ENCODE measurements at regions not wholly inside any gene's neighbourhood (a gene's known extent, or its start where the extent isn't known, plus 50 kb on each side); places are given as distances from the start of the nearest gene placed in this dataset.

- no peak overlapping the region for H3K4me3 ChIP-seq (replicated peaks; ENCODE audit: low read depth, low read length)
- DNase-seq (ENCODE audit: low read depth), result no peak
- no peak for TF ChIP-seq CTCF (IDR thresholded peaks at IDR 0.05; ENCODE audit: low read length, missing control alignments)
Observed at GRCh38 chr10:133006202-133006601, 63.8 kb upstream of the CFAP46 start.

- DNase-seq (ENCODE audit: low read depth), result no peak
- TF ChIP-seq CTCF (IDR thresholded peaks at IDR 0.05; ENCODE audit: low read length, missing control alignments), result no peak
- H3K4me3 ChIP-seq (replicated peaks; ENCODE audit: low read depth, low read length), result no peak overlapping the region
Observed at GRCh38 chr10:133004478-133004877, 62.1 kb upstream of the CFAP46 start.

DNA sequence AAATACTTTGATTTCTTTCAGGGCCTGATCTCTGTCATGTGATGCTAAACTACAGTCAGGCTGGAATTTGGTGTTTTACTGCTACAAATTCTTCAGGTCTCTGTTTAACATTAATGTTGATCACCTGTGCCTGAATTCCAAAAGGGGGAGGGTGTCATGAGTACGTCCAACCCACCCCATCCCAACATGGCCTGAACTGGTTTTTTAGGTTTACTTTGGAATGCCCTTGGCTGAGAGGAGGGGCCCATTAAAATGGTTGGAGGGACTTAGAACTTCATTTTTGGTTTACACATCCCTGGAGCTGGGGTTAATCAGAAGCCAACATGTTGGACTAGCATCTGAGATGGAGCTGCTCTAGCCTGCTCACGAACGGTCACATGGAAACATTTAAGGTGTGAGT, 60.8 kb upstream of the CFAP46 start:
- no peak for DNase-seq (ENCODE audit: low read depth)
- no peak for TF ChIP-seq CTCF (IDR thresholded peaks at IDR 0.05; ENCODE audit: low read length, missing control alignments)
- no peak overlapping the region for H3K4me3 ChIP-seq (replicated peaks; ENCODE audit: low read depth, low read length)

DNA sequence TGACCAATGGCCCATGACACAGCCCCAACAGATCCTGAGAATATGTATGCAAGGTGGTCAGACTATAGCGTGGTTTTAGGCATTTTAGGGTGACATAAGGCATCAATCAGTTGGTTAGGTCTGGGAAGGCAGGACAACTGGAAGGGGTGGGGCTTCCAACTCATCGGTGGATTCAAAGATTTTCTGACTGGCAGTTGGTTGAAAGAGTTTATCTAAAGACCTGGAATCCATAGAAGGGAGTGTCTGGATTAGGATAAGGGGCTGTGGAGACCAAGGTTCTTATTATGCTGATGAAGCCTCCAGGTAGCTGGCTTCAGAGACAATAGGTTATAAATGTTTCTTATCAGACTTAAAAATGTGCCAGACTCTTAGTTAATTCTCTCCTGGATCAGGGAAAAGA, 60.3 kb upstream of the CFAP46 start:
- no peak for DNase-seq (ENCODE audit: low read depth)
- H3K4me3 ChIP-seq (replicated peaks; ENCODE audit: low read depth, low read length), result no peak overlapping the region
- TF ChIP-seq CTCF (IDR thresholded peaks at IDR 0.05; ENCODE audit: low read length, missing control alignments), result no peak

DNA sequence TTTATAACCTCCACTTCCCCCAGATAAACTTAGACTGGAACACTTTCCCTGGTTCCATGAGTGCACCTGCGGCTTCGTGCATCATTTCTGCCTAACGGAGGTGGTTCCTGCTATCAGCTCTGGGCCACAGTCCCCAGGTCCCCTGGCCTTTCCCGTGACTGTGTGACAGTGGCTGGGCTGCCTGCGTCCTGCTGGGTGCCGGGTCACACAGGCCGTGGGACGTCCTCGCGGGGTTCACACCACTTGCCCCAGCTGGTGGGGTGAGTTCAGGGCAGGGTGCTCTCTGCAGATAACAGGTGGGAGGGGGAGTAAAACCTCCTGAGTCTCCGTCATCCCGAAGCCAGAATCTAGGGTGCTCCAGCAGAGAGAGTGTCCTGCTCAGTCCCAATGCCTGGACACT, 58.7 kb upstream of the CFAP46 start:
- no peak overlapping the region for H3K4me3 ChIP-seq (replicated peaks; ENCODE audit: low read depth, low read length)
- no peak for TF ChIP-seq CTCF (IDR thresholded peaks at IDR 0.05; ENCODE audit: low read length, missing control alignments)
- DNase-seq (ENCODE audit: low read depth), result no peak

DNA sequence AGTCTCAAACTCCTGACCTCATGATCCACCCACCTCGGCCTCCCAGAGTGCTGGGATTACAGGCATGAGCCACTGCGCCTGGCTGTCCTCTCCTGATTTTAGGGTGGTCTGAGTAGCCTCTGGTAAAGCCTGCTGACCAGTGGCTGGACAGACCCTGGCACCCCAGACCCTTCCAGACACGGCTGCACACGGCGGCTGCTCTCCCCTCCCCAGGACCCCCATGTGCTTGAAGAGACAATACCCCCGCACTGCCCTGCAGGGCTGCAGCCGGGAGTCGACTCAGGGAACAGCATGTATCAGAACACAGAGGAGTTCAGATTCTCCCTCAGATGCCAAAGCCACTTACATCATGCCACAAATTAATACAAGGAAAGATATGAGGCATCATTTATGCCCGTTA, 58.3 kb upstream of the CFAP46 start:
- no peak for TF ChIP-seq CTCF (IDR thresholded peaks at IDR 0.05; ENCODE audit: low read length, missing control alignments)
- DNase-seq (ENCODE audit: low read depth), result no peak
- no peak overlapping the region for H3K4me3 ChIP-seq (replicated peaks; ENCODE audit: low read depth, low read length)

DNA sequence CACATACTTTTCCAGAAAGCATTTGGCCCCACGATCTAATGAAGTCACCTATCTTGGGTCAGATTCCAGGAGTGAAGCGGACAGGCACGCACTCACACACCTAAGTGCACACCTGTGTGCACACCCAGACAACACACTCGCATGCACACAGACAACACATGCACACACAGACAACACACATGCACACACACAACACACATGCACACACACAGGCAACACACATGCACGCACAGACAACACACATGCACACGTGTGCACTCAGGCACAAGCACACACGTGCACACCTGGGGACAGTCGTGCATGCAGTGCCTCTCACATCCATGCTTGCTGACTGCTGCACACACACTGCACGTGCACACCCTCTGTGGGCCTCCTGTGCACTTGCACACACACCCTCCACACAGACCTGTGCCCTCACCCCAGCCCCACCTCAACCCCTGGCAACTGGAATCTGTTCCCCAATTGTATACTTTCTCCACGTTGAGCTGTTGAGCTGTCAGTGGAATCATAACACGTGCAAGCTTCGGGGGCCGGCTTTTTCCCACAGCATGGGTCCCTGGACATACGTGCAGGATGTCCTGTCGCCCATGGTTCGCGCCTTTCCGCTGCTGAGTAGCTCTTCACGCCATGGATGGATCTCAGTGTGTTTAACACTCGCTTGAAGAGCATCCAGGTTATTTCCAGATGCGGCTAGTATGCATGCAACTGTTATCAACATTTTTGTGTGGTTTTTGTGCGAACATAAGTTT, 55.3 kb upstream of the CFAP46 start:
- no peak for DNase-seq (ENCODE audit: low read depth)
- no peak overlapping the region for H3K4me3 ChIP-seq (replicated peaks; ENCODE audit: low read depth, low read length)
- TF ChIP-seq CTCF (IDR thresholded peaks at IDR 0.05; ENCODE audit: low read length, missing control alignments), result no peak
